Large intestine (tissue), 3 donors: ENCODE measurements at regions not wholly inside any gene's neighbourhood (a gene's known extent, or its start where the extent isn't known, plus 50 kb on each side); places are given as distances from the start of the nearest gene placed in this dataset.
"Not testable (repeated sequence)": the region's sequence is repeated elsewhere in the genome, so short reads cannot be mapped to it uniquely, and the experiment has no call there.

Source experiments
- DNase-seq, 2 donors: peaks; one replicate each; pipeline versions ENCODE4 v3.0.0 to v3.0.0-alpha.2; 2013
- H3K27ac ChIP-seq: one replicate; pipeline ENCODE4 v1.5.1; 2013; ENCODE audit warnings: low read length
- H3K27me3 ChIP-seq: 2 replicates; pipeline ENCODE4 v1.6.1; 2013; ENCODE audit warnings: low read length; ENCODE audit not compliant: control insufficient read depth, insufficient read depth
- H3K36me3 ChIP-seq: 2 replicates; pipeline ENCODE4 v1.6.1; 2013; ENCODE audit warnings: low read length; ENCODE audit not compliant: control insufficient read depth, insufficient read depth
- H3K4me1 ChIP-seq: one replicate; pipeline ENCODE4 v1.6.1; 2013; ENCODE audit warnings: low read length; ENCODE audit not compliant: control insufficient read depth, insufficient read depth
- H3K4me3 ChIP-seq: one replicate; pipeline ENCODE4 v1.5.1; 2013; ENCODE audit warnings: low read length
- H3K9me3 ChIP-seq: one replicate; pipeline ENCODE4 v1.6.1; 2013; ENCODE audit warnings: mild to moderate bottlenecking, low read depth, low read length, moderate library complexity; ENCODE audit not compliant: control insufficient read depth
- WGBS: methylation state at CpG from one replicate; pipeline ENCODE4 v1.1.5; 2013; ENCODE audit warnings: low lambda C conversion rate; ENCODE audit not compliant: insufficient coverage; 5-methylcytosine and 5-hydroxymethylcytosine counted together

DNA sequence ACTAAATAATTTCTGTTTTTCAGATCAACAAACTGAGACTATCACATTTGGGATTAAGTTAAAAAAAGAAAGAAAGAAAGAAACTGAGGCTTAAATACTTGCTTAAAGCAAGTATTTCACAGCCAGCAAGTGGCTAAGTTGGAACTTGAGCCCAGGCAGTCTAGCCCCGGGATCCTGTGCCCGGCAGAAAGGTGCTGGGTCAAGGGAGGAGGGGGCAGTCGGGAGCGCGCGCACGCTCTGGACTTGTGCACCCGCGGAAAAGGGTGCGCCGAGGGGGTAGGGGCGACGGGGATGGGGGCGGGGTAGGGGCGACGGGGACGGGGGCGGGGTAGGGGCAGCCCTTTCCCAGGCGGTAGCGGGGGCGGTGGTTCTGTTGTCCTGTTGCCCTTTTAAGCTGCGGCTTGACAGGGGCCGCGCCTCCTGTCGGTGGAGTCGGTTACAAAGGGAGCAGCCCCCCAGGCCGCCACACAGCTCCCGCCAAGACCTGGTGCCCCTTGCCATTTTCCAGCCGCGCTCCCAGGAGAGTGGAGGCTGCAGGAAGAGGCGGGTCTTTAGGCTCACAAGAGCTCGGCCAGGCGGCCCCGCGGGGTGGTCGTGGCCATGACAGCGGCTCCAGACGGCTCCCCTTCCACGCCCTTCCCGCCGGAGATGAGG is 60.6 kb downstream of the GOLGA8T start:
- WGBS, result no CpG with 5 or more reads among the region's 41 CpGs
- H3K4me1 ChIP-seq, H3K27ac ChIP-seq, H3K27me3 ChIP-seq, H3K9me3 ChIP-seq, H3K36me3 ChIP-seq, DNase-seq: not testable (repeated sequence)
- peak overlapping the region; percentile 26 for H3K4me3 ChIP-seq

- DNase-seq, result peak in 1 of 2 donors; percentile 20
Observed at GRCh38 chr15:30196009-30196375, 61.1 kb downstream of the GOLGA8T start.

GRCh38 chr15:30196769-30197168 is 61.9 kb downstream of the GOLGA8T start:
- not testable (repeated sequence) for DNase-seq, H3K27ac ChIP-seq, H3K27me3 ChIP-seq, H3K4me3 ChIP-seq, H3K4me1 ChIP-seq, H3K9me3 ChIP-seq, H3K36me3 ChIP-seq
- WGBS, result no CpG with 5 or more reads among the region's 12 CpGs

More at GRCh38 chr15:30196009-30196375, 61.1 kb downstream of the GOLGA8T start:
- H3K9me3 ChIP-seq, H3K4me1 ChIP-seq, H3K36me3 ChIP-seq, H3K27me3 ChIP-seq, H3K27ac ChIP-seq: not testable (repeated sequence)
- no CpG with 5 or more reads among the region's 32 CpGs for WGBS
- peak overlapping the region; percentile 26 for H3K4me3 ChIP-seq

DNA sequence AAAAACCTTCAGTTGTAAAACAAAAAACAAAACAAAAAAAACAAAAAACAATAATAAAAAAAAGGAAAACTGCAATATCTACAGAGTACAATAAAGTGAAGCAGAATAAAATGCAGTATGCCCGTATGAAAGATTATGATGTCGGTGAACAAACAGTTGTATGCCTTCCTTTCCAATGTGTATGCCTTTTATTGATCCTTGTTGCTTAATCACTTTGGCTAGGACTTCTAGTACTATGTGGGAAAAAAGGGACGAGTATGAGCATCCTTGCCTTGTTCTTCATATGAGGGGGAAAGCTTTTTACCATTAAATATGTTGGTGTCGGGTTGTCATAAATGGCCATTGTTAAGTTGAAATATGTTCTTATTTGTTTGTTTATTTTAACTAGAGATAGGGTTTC is 66.7 kb downstream of the GOLGA8T start:
- not testable (repeated sequence) for DNase-seq, H3K4me1 ChIP-seq, H3K9me3 ChIP-seq, H3K36me3 ChIP-seq, H3K4me3 ChIP-seq, H3K27me3 ChIP-seq, H3K27ac ChIP-seq
- WGBS, result no CpG with 5 or more reads among the region's 4 CpGs

- not testable (repeated sequence) for H3K27me3 ChIP-seq, H3K36me3 ChIP-seq, H3K4me3 ChIP-seq, H3K4me1 ChIP-seq, H3K9me3 ChIP-seq, DNase-seq, H3K27ac ChIP-seq
- no CpG with 5 or more reads among the region's 5 CpGs for WGBS
Observed at GRCh38 chr15:30213733-30214132, 78.9 kb downstream of the GOLGA8T start.

- H3K27me3 ChIP-seq, H3K4me3 ChIP-seq, H3K27ac ChIP-seq, H3K9me3 ChIP-seq, H3K4me1 ChIP-seq, H3K36me3 ChIP-seq, DNase-seq: not testable (repeated sequence)
- no CpG with 5 or more reads among the region's 4 CpGs for WGBS
Observed at GRCh38 chr15:30221803-30222202, 87.0 kb downstream of the GOLGA8T start.

DNA sequence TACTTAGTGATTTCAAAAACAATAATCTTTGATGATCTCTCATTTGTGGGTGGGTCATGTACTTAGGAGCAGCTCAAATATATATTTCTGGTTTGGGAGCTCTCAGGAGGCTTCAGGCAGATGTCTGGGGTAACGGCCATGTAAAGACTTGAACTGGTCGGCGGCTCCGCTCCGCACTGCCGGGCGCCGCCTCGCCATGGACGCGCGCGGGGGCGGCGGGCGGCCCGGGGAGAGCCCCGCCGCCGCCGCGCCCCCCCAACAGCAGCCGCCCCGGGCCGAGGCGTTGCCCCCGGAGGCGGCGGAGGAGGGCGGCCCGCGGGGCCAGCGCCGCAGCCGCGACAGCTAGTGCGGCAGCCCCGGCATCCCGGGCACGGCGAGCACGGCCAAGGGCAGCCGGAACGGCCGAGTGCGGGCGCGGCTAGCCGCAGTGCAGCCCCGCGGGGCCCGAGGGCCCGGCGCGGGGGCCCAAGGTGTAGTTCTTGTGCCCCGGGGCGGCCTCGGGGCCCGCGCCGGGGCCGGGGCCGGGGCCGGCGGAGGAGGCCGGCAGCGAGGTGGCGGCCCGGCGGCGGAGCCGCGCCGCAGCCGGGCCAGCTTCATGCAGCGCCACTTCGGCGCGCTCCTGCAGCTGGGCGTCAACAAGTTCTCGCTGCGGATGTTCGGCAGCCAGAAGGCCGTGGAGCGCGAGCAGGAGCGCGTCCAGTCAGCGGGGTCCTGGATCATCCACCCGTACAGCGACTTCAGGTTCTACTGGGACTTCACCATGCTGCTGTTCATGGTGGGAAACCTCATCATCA is 88.1 kb downstream of the GOLGA8T start:
- WGBS, result no CpG with 5 or more reads among the region's 91 CpGs
- not testable (repeated sequence) for DNase-seq, H3K27me3 ChIP-seq, H3K4me1 ChIP-seq, H3K36me3 ChIP-seq, H3K27ac ChIP-seq, H3K9me3 ChIP-seq, H3K4me3 ChIP-seq

DNA sequence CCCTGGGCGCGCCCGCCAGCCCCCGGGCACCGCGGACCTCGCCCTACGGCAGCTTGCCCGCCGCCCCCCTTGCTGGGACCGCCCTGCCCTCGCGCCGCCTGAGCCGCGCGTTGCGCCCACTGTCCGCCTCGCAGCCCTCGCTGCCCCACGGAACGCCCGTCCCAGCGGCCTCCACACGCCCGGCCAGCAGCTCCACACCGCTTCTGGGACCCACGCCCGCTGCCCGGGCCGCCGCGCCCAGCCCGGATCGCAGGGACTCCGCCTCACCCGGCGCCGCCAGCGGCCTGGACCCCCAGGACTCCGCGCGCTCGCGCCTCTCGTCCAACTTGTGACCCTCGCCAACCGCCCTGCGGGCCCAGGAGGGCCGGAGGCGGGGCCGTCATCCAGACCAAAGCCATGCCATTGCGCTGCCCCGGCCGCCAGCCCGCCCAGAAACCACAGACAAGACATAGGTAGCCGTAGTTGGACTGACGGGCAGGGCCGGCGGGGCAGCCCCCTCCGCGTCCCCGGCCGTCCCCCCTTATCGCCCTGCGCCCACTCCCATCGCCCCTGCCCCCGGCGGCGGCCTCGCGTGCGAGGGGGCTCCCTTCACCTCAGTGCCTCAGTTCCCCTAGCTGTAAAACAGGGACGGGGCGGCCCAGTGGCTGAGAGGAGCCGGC is 90.5 kb downstream of the GOLGA8T start:
- DNase-seq, H3K27ac ChIP-seq, H3K4me1 ChIP-seq, H3K36me3 ChIP-seq, H3K9me3 ChIP-seq, H3K27me3 ChIP-seq, H3K4me3 ChIP-seq: not testable (repeated sequence)
- WGBS, result no CpG with 5 or more reads among the region's 77 CpGs

- not testable (repeated sequence) for H3K4me1 ChIP-seq
Observed at GRCh38 chr15:30261432-30262141, 126.7 kb downstream of the GOLGA8T start.

DNA sequence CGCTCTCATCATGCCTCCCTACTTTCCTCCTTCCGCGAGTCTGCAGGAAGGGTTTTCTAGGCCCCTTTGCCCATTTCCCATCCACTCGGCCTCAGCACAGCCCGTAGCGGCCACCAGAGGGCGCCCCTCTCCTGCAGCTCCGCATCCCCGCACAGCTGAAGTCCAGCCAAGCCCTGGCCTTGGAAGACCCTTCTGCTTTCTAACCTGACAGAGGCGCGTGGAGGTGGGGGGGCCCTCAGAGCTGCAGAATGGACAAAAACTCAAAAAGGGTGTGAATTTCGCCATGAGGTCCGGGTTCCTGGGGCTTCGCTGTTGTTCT is 127.2 kb downstream of the GOLGA8T start:
- not testable (repeated sequence) for H3K9me3 ChIP-seq, H3K27me3 ChIP-seq, DNase-seq, H3K4me3 ChIP-seq, H3K36me3 ChIP-seq, H3K27ac ChIP-seq, H3K4me1 ChIP-seq
- no CpG with 5 or more reads among the region's 14 CpGs for WGBS

More at GRCh38 chr15:30261432-30262141, 126.7 kb downstream of the GOLGA8T start:
- not testable (repeated sequence) for H3K27ac ChIP-seq, H3K27me3 ChIP-seq, H3K36me3 ChIP-seq, H3K4me3 ChIP-seq, H3K9me3 ChIP-seq, DNase-seq
- no CpG with 5 or more reads among the region's 23 CpGs for WGBS
